ENCODE measurements at regions not wholly inside any gene's neighbourhood (a gene's known extent, or its start where the extent isn't known, plus 50 kb on each side); places are given as distances from the start of the nearest gene placed in this dataset.

- no peak for TF ChIP-seq CTCF (IDR thresholded peaks at IDR 0.05; ENCODE audit: low read depth, low read length)
- no peak for DNase-seq (ENCODE audit: extremely low read depth, low read depth)
These were observed 310.0 kb downstream of the CNTN3 start for GRCh38 chr3:74304424-74304823.

GRCh38 chr3:74303711-74304110, 310.7 kb downstream of the CNTN3 start:
- no peak for TF ChIP-seq CTCF (IDR thresholded peaks at IDR 0.05; ENCODE audit: low read depth, low read length)
- DNase-seq (ENCODE audit: extremely low read depth, low read depth), result no peak

- no peak for TF ChIP-seq CTCF (IDR thresholded peaks at IDR 0.05; ENCODE audit: low read depth, low read length)
- no peak for DNase-seq (ENCODE audit: extremely low read depth, low read depth)
These were observed 311.5 kb downstream of the CNTN3 start for GRCh38 chr3:74302969-74303368.

GRCh38 chr3:74302281-74302680, 312.2 kb downstream of the CNTN3 start:
- no peak for TF ChIP-seq CTCF (IDR thresholded peaks at IDR 0.05; ENCODE audit: low read depth, low read length)
- DNase-seq (ENCODE audit: extremely low read depth, low read depth), result no peak

GRCh38 chr3:74301056-74301455, 313.4 kb downstream of the CNTN3 start:
- no peak for TF ChIP-seq CTCF (IDR thresholded peaks at IDR 0.05; ENCODE audit: low read depth, low read length)
- no peak for DNase-seq (ENCODE audit: extremely low read depth, low read depth)

- DNase-seq (ENCODE audit: extremely low read depth, low read depth), result no peak
- TF ChIP-seq CTCF (IDR thresholded peaks at IDR 0.05; ENCODE audit: low read depth, low read length), result no peak
These were observed 319.0 kb downstream of the CNTN3 start for GRCh38 chr3:74295479-74295878.

GRCh38 chr3:74288761-74289160, 325.7 kb downstream of the CNTN3 start:
- no peak for DNase-seq (ENCODE audit: extremely low read depth, low read depth)
- TF ChIP-seq CTCF (IDR thresholded peaks at IDR 0.05; ENCODE audit: low read depth, low read length), result no peak
